ENCODE measurements at regions not wholly inside any gene's neighbourhood (a gene's known extent, or its start where the extent isn't known, plus 50 kb on each side); places are given as distances from the start of the nearest gene placed in this dataset.

- Histone ChIP-seq H3K36me3 (no peaks in the 10 kb centered on the region), H3K9me3 (ENCODE audit: low read depth) (no peaks in the 10 kb centered on the region), H3K4me3 (no peak overlapping the region), H4K20me1 (ENCODE audit: low read depth) (no peaks in the 10 kb centered on the region), H3K79me2 (ENCODE audit: low read depth) (no peaks in the 10 kb centered on the region), H2AFZ (replicated peaks) (no peak overlapping the region), H3K27me3 (peaks cover 15% of the 10 kb centered on the region), H3F3A (ENCODE audit: low read depth) (no peaks in the 10 kb centered on the region), H3K4me1 (peaks cover 2% of the 10 kb centered on the region), H3K4me2 (no peak overlapping the region), H3K27ac (no peak overlapping the region), H3K9ac (no peak overlapping the region)
- Mint-ChIP-seq H3K9me3 (no peaks in the 10 kb centered on the region), H3K4me3 (no peak overlapping the region), H3K27me3 (ENCODE audit: insufficient read depth, low read depth) (peaks cover 2% of the 10 kb centered on the region), H3K36me3 (no peaks in the 10 kb centered on the region), H3K27ac (no peak overlapping the region), H3K4me1 (no peaks in the 10 kb centered on the region)
- DNase-seq (ENCODE audit: low spot score), result no peak
- TF ChIP-seq EZH2 (IDR thresholded peaks at IDR 0.05) (no peak), CTCF (IDR thresholded peaks at IDR 0.05) (no peak), EZH2phosphoT487 (IDR thresholded peaks at IDR 0.05) (no peak)
Observed at GRCh38 chr18:37967261-37967660, 401.7 kb upstream of the CELF4 start.

GRCh38 chr18:37965572-37965970 lies 400.0 kb upstream of the CELF4 start:
- Histone ChIP-seq H3K4me1 (peaks cover 2% of the 10 kb centered on the region), H3K27ac (no peak overlapping the region), H3K9me3 (ENCODE audit: low read depth) (no peaks in the 10 kb centered on the region), H3K4me2 (no peak overlapping the region), H4K20me1 (ENCODE audit: low read depth) (no peaks in the 10 kb centered on the region), H2AFZ (replicated peaks) (no peak overlapping the region), H3K79me2 (ENCODE audit: low read depth) (no peaks in the 10 kb centered on the region), H3K9ac (no peak overlapping the region), H3K27me3 (peaks cover 21% of the 10 kb centered on the region), H3K4me3 (no peak overlapping the region), H3F3A (ENCODE audit: low read depth) (no peaks in the 10 kb centered on the region), H3K36me3 (no peaks in the 10 kb centered on the region)
- Mint-ChIP-seq H3K27ac (no peak overlapping the region), H3K9me3 (peaks cover 6% of the 10 kb centered on the region), H3K36me3 (no peaks in the 10 kb centered on the region), H3K4me3 (no peak overlapping the region), H3K4me1 (no peaks in the 10 kb centered on the region), H3K27me3 (ENCODE audit: insufficient read depth, low read depth) (peaks cover 2% of the 10 kb centered on the region)
- DNase-seq (ENCODE audit: low spot score), result no peak
- TF ChIP-seq EZH2phosphoT487 (IDR thresholded peaks at IDR 0.05), result no peak
- no peak for TF ChIP-seq CTCF (IDR thresholded peaks at IDR 0.05)
- TF ChIP-seq EZH2 (IDR thresholded peaks at IDR 0.05), result no peak

- Mint-ChIP-seq H3K4me1 (no peaks in the 10 kb centered on the region), H3K27ac (no peak overlapping the region), H3K36me3 (no peaks in the 10 kb centered on the region), H3K9me3 (peaks cover 10% of the 10 kb centered on the region), H3K4me3 (no peak overlapping the region), H3K27me3 (ENCODE audit: insufficient read depth, low read depth) (no peaks in the 10 kb centered on the region)
- Histone ChIP-seq H3K4me1 (peaks cover 2% of the 10 kb centered on the region), H3K9ac (no peak overlapping the region), H2AFZ (replicated peaks) (no peak overlapping the region), H4K20me1 (ENCODE audit: low read depth) (no peaks in the 10 kb centered on the region), H3K27me3 (peaks cover 21% of the 10 kb centered on the region), H3K79me2 (ENCODE audit: low read depth) (no peaks in the 10 kb centered on the region), H3K9me3 (ENCODE audit: low read depth) (no peaks in the 10 kb centered on the region), H3K4me2 (no peak overlapping the region), H3K4me3 (no peak overlapping the region), H3F3A (ENCODE audit: low read depth) (no peaks in the 10 kb centered on the region), H3K36me3 (no peaks in the 10 kb centered on the region), H3K27ac (no peak overlapping the region)
- no peak for DNase-seq (ENCODE audit: low spot score)
- no peak for TF ChIP-seq EZH2 (IDR thresholded peaks at IDR 0.05)
- no peak for TF ChIP-seq CTCF (IDR thresholded peaks at IDR 0.05)
- no peak for TF ChIP-seq EZH2phosphoT487 (IDR thresholded peaks at IDR 0.05)
Observed at GRCh38 chr18:37964885-37965571, 399.4 kb upstream of the CELF4 start.
